Tibial nerve (tissue), 4 donors: ENCODE measurements at regions not wholly inside any gene's neighbourhood (a gene's known extent, or its start where the extent isn't known, plus 50 kb on each side); places are given as distances from the start of the nearest gene placed in this dataset.

Source experiments
- DNase-seq, 2 donors: peaks; one replicate each; pipeline ENCODE4 v3.0.0-alpha.2; 2019; ENCODE audit warnings: low spot score in 2 of 2
- H3K27ac ChIP-seq, 4 donors: fragments of 200-600 bp; sonication (generic) in 3 of 4; one replicate each; pipeline ENCODE4 v1.5.1; 2017 to 2019; ENCODE audit warnings: mild to moderate bottlenecking in 1 of 4
- H3K27me3 ChIP-seq, 2 donors: fragments of 200-600 bp; sonication (generic) in 1 of 2; one replicate each; pipeline versions ENCODE4 v1.5.1 to v1.6.0; 2017 to 2019
- H3K36me3 ChIP-seq, 3 donors: fragments of 200-600 bp; sonication (generic); one replicate each; pipeline ENCODE4 v1.5.1; 2018 to 2019
- H3K4me1 ChIP-seq, 4 donors: fragments of 200-600 bp; sonication (generic) in 3 of 4; one replicate each; pipeline ENCODE4 v1.5.1; 2017 to 2019
- H3K4me3 ChIP-seq, 4 donors: fragments of 200-600 bp; sonication (generic) in 3 of 4; one replicate each; pipeline ENCODE4 v1.5.1; 2017 to 2019; ENCODE audit warnings: mild to moderate bottlenecking in 1 of 4, moderate library complexity in 1 of 4
- H3K9me3 ChIP-seq, 4 donors: fragments of 200-600 bp; sonication (generic) in 3 of 4; one replicate each; pipeline ENCODE4 v1.5.1; 2017 to 2019
- CTCF ChIP-seq, 5 experiments: fragments of 200-600 bp in 3 of 5; fragments of 450-650 bp in 2 of 5; sonication (generic) in 3 of 5; IDR thresholded peaks; one replicate each; pipeline ENCODE4 v1.5.1; 2016 to 2019; ENCODE audit warnings: antibody characterized with exemption in 5 of 5, mild to moderate bottlenecking in 3 of 5, moderate library complexity in 2 of 5
- EP300 ChIP-seq, 2 donors: sonication (generic); formaldehyde crosslinking; IDR thresholded peaks; one replicate each; pipeline ENCODE4 v1.6.1; 2017; ENCODE audit warnings: antibody characterized with exemption in 2 of 2, mild to moderate bottlenecking in 1 of 2
- POLR2A ChIP-seq, 2 donors: fragments of 450-650 bp; IDR thresholded peaks; one replicate each; pipeline ENCODE4 v1.6.1; 2017; ENCODE audit warnings: antibody characterized with exemption in 2 of 2, mild to moderate bottlenecking in 2 of 2, moderate library complexity in 2 of 2
- WGBS, 2 donors: methylation state at CpG; one replicate each; pipeline ENCODE4 v1.1.5; 2018; 5-methylcytosine and 5-hydroxymethylcytosine counted together

GRCh38 chr3:28677581-28677980 lies 329.0 kb upstream of the AZI2 start:
- TF ChIP-seq POLR2A (IDR thresholded peaks at IDR 0.05) (no peak), CTCF (IDR thresholded peaks at IDR 0.05) (no peak), EP300 (IDR thresholded peaks at IDR 0.05) (no peak)
- Histone ChIP-seq H3K9me3 (no peaks in the 10 kb centered on the region), H3K4me3 (no peak overlapping the region), H3K36me3 (no peaks in the 10 kb centered on the region), H3K27me3 (no peaks in the 10 kb centered on the region), H3K4me1 (no peaks in the 10 kb centered on the region), H3K27ac (no peak overlapping the region)
- no peak for DNase-seq
- 64 to 71% methylated on average over 9 of the region's 9 CpGs for WGBS, 2 donors

GRCh38 chr3:28678086-28678485 lies 329.5 kb upstream of the AZI2 start:
- H3K4me3 ChIP-seq: no peak overlapping the region
- no peaks in the 10 kb centered on the region for H3K27me3 ChIP-seq
- WGBS, 2 donors: 68 to 73% methylated on average over 8 of the region's 8 CpGs
- DNase-seq: no peak
- H3K4me1 ChIP-seq: no peaks in the 10 kb centered on the region
- no peaks in the 10 kb centered on the region for H3K9me3 ChIP-seq
- TF ChIP-seq CTCF (IDR thresholded peaks at IDR 0.05): no peak
- TF ChIP-seq POLR2A (IDR thresholded peaks at IDR 0.05): no peak
- TF ChIP-seq EP300 (IDR thresholded peaks at IDR 0.05): no peak
- H3K27ac ChIP-seq: no peak overlapping the region
- no peaks in the 10 kb centered on the region for H3K36me3 ChIP-seq

GRCh38 chr3:28680050-28680449 lies 331.4 kb upstream of the AZI2 start:
- no peak for DNase-seq
- H3K36me3 ChIP-seq: no peaks in the 10 kb centered on the region
- no peak overlapping the region for H3K27ac ChIP-seq
- no peaks in the 10 kb centered on the region for H3K4me1 ChIP-seq
- H3K4me3 ChIP-seq: no peak overlapping the region
- H3K27me3 ChIP-seq: no peaks in the 10 kb centered on the region
- no peaks in the 10 kb centered on the region for H3K9me3 ChIP-seq
- 82 to 96% methylated on average over 3 of the region's 3 CpGs for WGBS, 2 donors
- TF ChIP-seq CTCF (IDR thresholded peaks at IDR 0.05) (no peak), EP300 (IDR thresholded peaks at IDR 0.05) (no peak)

- no peak overlapping the region for H3K4me3 ChIP-seq
- no peaks in the 10 kb centered on the region for H3K9me3 ChIP-seq
- no peaks in the 10 kb centered on the region for H3K36me3 ChIP-seq
- TF ChIP-seq EP300 (IDR thresholded peaks at IDR 0.05) (no peak), CTCF (IDR thresholded peaks at IDR 0.05) (no peak), POLR2A (IDR thresholded peaks at IDR 0.05) (no peak)
- H3K4me1 ChIP-seq: no peaks in the 10 kb centered on the region
- no peaks in the 10 kb centered on the region for H3K27me3 ChIP-seq
- 40 to 44% methylated on average over 1 of the region's 1 CpG for WGBS, 2 donors
- DNase-seq: no peak
- no peak overlapping the region for H3K27ac ChIP-seq
Observed at GRCh38 chr3:28682121-28682520, 333.5 kb upstream of the AZI2 start.

GRCh38 chr3:28690176-28690575 lies 341.6 kb upstream of the AZI2 start:
- H3K9me3 ChIP-seq: no peaks in the 10 kb centered on the region
- H3K27ac ChIP-seq: no peak overlapping the region
- no peak for DNase-seq
- no peaks in the 10 kb centered on the region for H3K36me3 ChIP-seq
- no peaks in the 10 kb centered on the region for H3K27me3 ChIP-seq
- H3K4me3 ChIP-seq: no peak overlapping the region
- 92 to 96% methylated on average over 2 of the region's 2 CpGs for WGBS, 2 donors
- no peaks in the 10 kb centered on the region for H3K4me1 ChIP-seq
- TF ChIP-seq EP300 (IDR thresholded peaks at IDR 0.05): no peak
- TF ChIP-seq POLR2A (IDR thresholded peaks at IDR 0.05): no peak
- TF ChIP-seq CTCF (IDR thresholded peaks at IDR 0.05): no peak
